ENCODE measurements at regions not wholly inside any gene's neighbourhood (a gene's known extent, or its start where the extent isn't known, plus 50 kb on each side); places are given as distances from the start of the nearest gene placed in this dataset.
"Not testable (repeated sequence)": the region's sequence is repeated elsewhere in the genome, so short reads cannot be mapped to it uniquely, and the experiment has no call there.

DNA sequence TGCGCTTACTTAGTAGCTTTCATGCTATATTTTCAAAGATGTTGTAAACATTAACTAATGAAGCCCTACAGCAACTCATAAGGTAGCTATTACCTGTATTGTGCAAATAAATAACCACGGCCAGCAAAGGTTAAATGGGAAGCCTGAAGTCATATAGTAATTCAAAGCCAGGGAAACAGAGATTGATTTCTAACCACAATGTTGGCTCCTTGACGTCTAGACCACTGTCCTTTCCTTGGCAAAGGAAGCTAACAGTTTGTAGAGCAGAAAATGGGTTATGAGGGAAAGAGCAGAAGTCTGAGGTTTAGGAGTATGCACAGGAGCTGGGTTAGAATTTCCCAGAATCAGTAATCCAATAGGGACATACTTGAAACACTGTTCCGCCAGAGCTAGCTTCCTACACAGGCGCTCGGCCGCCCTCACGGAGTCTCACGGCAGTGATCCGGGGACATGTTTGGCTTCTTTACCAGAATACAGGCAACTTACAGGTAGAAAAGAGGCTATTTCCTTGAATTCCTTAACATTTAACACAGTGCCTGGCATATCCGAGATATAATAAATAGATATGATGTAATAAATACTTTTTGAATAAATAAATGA is 298.8 kb upstream of the LYPLAL1 start:
- no peak for DNase-seq (ENCODE audit: low read depth)

DNA sequence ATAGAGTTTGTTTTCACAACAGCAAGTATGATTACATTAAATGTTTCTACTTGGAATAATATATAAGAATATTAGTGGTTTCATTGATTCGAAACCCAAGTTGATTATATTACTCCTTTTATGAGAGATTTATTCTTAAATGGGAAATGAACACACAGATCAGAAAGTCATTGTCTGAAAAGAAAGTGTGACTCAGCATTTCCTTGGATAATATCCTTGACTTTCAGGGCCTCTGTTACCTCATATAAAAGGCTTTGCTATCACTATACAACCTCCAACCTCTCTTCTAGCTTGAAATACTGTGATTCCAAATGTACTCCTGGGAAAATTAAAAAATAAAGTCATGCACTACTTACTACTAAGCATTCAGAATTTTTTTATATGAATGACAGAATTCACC is 295.3 kb upstream of the LYPLAL1 start:
- DNase-seq (ENCODE audit: low read depth) = peak; percentile 36

DNA sequence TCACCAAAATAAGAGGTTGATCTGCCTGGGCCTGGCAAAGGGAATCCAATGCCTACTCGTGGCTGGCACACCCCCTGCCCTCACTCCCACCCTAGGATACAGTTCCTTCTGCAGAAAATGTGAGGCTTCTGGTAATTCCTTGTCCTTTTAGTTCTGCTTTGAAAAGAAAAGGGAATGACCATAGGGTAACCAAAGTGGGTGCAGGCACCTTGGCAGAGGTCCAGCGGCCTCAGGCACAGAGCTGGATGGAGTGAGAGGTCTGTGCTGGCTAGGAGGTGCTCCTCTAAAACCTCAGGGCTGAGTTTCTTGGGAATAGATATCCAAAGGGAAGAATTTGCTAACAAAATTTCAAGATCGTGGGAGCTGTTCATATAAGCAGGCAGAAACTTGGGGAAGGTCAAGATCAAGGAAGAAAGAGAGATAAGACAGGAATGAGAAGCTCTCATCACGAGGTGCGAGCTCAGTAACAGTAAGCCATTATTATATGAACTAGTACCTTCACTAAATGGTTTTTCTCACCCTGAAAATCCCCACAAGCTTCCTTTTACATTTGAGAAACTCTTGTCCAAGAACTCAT is 293.1 kb upstream of the LYPLAL1 start:
- DNase-seq (ENCODE audit: low read depth) = no peak

DNA sequence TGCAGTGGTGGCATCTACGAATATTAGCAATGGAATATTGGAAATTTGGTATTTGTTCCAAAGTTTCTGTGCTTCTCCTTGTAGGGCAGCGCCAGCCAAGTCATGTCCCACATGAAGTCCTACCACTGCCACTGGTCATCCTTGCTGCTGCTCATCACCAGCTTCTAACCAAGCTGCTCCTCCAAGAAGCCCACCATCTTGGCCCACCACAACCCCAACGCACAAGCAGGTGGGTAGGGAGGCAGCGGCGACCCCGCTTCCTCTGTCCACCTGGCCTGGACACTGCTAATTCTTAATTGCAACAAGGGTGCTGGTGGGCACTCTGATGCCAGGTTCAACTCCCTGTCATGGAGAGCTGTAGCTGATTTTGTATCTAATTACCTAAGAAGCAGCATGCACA is 291.2 kb upstream of the LYPLAL1 start:
- no peak for DNase-seq (ENCODE audit: low read depth)

DNA sequence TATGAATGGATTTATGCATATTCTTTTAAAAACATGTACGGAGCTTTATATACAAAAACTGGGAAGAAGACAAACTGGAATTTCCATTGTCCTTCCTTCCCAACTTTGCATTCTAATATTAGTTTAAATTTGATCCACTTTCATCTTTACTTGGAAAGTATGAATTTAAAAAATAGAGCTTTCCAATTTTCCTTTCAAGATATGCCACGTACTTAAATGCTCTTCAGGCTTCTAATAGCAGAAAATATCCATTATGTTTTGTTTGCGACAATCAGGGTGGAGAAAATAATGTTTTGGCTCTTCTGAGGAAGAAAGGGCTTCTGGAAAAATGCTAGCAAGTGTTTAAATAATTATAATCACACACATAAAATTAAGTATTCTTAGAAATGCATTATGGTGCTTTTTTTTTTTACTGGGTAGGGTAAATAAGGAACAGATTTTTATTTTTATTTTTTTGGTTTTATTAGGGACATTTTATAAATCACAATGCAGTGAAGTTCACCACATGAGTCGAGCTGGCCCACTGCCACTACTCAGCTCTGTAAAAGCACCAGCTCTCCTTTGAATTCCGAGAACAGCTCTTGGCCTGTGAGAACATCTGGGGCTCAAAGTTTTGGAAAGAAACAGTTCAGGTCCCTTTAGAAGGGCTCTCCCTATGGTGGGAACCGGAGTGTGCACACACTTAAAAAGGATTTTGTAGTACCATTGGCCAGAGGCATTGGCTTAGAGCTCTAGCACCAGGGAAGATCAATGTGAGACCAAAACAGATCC is 287.4 kb upstream of the LYPLAL1 start:
- peak; percentile 46 for DNase-seq (ENCODE audit: low read depth)

DNA sequence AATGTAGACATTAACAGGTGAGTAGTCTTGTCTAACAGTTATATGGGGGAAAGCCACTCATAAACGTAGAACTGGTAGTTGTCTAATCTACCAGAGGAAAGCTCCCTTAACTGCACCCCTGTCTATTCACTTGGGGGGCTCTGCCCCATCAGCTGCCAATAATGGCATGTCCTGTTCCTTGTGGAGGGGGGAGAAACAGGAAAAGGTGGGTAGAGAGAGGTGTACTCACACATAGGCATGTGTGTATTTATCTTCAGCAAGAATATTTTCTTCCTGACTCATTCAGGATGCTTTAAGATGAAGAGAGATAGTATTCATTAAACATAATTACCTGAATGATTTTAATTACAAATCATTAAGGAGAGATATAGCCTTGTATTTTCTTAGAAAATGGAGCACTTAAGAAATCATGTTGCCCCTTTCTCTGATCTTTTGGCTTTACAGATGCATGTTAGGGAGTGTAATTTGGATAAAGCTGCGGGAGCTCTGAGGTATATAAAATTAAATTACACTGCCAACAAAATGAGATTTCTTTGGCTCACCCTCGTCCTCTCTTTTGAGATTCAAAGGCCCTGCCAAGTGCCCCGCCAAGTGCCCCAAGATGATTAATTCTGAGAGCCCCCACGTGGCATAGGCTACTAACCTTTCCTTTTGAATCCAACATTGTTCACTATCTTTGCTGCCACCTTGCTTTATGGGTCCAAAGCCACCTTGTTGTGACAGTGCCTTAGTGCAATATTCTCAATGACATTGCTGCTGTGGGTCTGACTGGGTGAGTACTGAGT is 286.3 kb upstream of the LYPLAL1 start:
- DNase-seq (ENCODE audit: low read depth) = no peak

DNA sequence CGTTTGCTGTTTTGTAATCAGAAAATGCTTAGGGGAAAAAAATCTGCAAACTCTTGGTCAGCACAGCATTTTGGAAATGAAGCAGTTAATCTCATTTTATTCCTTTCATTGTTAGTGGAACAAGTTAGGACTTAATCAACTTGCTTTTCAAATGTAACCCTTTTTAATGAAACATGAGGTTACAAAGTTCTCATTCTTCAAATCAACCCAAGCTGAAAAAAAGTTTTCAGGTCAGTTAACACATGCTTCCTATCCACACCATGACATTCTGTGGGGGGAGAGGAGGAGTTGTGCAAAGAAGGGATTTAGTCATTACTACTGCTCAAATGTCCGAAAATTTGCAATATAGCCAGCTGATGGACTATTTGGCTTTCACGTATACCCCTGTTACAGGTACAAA is 283.2 kb upstream of the LYPLAL1 start:
- DNase-seq (ENCODE audit: low read depth) = no peak

DNA sequence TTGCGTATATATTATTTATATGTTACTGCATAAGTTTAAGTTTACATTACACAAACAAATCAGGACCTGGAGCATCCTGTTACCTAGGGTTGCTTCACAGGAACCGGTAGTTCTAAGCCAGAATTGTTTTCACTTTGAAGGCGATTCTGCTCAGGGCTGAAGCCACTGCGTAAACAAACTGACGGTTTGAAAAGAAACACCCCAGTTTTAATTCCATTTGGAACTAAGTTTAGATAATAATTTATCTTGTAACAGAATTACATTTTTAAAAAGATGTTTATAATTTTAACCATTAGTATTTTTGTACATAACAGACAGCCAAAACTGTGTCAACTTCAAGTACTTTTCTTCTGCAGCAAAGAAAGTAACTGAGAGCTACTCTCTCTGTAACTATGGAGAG is 282.1 kb upstream of the LYPLAL1 start:
- DNase-seq (ENCODE audit: low read depth) = no peak

DNA sequence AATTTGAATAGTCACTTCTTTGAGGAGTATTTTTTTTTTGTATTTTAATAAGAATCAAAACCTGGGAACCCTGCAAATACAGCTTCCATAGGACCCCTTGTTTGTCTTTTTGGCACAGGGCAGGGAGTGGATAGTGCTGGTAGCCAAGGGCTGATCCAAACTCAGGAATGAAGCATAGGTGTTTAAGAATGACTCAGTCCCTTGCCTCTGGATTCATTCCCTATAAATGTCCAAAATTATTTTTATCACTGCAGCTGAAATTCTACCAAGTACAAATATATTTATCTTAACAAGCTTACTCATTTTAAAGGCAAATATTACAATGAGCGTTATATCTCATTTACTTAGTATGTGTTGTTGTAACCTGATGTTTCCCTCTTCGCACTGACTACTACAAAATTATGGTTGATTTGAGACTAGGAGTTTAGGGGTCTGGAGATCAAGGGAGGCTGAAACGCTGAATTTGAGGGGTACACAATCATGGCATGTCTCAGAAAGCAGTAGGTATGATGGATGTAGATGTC is 278.6 kb upstream of the LYPLAL1 start:
- peak; percentile 7 for DNase-seq (ENCODE audit: low read depth)

DNA sequence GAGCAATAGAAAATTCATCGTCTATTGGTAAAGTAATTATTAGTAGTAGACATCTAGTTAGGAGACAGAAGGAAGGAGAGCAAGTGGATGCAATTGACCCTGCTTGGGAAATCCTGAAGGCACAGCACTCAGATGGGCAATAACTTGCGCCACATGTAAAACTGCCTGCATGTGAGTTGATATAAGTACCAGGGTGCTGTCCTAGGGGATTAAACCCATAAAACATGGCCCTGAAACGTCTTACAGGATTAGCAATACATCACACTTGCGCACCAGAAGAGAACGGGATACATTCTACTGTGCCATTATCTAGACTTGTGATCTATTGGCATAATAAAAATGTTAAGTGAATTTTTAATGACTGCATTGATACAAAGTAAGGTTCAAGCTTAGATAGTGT is 277.5 kb upstream of the LYPLAL1 start:
- DNase-seq (ENCODE audit: low read depth) = no peak

DNA sequence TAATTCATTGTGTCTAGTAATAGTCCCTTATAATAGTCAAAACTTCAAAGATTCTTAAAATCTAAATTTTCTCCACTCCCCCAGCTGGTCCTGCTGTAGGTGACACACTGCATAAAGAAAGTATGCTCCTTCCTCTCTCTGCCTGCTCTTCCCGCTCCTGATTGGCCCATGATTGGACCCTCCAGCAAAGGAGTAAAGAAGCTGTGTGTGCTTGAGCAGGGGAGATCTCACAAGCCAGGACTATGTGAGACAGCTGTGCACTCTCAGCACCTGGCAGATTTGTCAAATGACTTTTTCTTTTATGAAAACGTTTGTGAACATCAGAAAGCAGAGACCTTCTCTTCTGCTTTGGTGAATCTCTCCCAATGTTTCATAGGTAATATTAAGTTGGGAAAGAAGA is 274.8 kb upstream of the LYPLAL1 start:
- no peak for DNase-seq (ENCODE audit: low read depth)

DNA sequence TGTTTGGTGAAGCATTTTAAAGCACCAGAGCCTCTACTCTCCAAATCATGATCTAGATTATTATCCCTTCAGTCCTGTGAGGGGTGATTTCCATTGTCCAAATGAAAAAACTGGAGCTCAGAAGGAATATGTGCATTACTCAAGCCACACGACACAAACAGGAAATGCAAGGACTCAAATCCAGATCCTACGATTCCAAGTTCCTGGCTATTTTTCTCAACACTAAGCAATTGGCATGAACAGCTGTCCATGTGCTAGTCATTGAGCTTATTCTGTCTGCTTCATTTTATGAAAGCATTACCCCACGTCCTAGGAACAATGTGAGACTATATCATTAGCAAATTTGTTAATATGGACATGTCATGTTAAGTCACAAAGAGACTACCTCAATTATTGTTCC is 273.1 kb upstream of the LYPLAL1 start:
- DNase-seq (ENCODE audit: low read depth) = peak; percentile 4

DNA sequence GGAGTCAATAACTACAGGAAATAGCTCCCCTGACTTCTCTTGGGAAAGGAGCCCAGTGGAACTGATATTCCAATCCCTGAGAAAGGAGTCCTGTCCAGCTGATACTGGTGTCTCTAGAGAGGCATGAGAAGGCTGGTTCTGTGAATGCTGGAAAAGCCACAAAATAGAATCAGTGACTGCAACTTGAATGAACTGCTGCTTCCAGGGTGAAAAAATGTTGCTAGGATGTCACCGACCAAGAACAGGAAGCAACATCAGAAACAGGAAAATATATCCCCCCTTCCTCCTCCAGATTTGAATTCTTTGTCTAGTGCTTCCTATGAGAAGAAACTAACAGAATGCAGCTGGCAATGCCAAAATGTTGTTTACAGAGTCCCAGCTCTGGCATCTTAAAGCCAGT is 269.3 kb upstream of the LYPLAL1 start:
- DNase-seq (ENCODE audit: low read depth) = no peak

DNA sequence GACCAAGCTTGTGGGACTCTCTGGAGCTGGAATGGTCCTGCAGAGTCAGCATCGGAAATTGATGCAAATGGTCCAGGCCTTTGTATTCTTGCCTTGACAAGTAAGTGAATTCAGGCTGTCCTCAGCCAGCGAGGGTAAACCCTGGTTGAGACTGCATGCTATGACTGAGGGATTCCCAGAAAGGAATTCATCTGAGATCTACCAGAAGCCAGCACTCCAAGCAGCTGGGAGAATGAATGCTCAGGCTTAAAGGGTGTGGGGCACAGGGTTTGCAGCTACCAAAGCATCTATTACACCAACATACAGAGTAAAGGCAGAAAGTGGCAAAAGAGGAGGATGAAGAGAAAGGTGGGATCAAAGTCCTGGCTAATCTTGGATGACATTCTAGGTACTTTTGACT is 257.0 kb upstream of the LYPLAL1 start:
- DNase-seq (ENCODE audit: low read depth) = no peak

DNA sequence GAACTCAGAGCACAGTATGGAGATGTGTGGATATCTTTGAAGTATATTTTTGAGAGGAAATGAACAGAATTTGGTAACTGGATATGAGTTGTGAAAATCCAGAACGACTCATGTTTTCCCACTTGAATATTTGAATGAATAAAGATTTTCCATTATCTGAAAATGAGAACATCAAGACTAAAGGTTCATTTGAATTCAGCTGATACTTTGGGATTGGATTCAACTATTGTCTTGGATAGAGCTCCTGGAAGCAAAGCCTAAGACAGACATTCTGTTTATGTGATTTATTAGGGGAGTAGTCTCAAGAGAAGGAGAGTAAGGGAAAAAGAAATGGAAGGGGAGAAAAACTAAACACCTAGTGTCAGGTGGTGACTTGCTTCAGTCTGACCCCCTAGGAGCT is 256.0 kb upstream of the LYPLAL1 start:
- no peak for DNase-seq (ENCODE audit: low read depth)

DNA sequence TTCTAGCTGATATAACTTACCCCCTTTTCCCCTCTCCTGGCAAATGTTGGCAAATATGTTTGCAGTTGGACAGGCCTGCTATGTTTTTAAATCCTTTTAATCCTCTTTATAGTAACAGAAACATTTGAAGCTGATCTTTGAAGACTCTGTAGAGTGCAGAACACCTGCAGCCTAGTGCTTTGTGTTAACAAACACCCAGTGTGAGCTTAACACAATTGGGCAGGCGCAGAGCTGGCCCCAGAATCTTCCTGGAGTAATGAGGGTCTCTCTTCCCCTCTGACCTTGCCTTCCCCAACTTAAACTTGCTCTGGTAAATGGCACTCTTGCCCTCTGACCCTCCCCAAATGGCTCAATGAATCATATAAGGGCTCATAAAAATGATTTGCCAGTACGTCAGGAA is 247.9 kb upstream of the LYPLAL1 start:
- DNase-seq (ENCODE audit: low read depth) = no peak

DNA sequence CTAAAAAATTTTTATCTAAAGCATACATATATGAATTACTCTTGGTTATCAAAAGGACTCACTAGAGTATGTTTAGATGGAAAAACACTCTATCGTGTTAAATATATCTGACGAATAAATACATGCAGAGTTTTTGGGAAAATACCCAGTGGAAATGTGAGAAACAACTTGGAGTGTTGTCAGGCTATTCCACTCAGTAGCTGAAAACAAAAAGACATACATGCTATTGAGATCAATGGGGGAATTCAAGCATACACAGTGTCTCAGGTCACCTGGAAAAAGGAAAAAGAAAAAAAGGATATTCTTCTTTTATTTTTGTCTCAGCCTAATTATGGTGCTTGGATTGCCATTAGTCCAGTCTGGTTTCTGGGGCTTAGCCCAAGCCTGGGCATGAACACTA is 247.0 kb upstream of the LYPLAL1 start:
- DNase-seq (ENCODE audit: low read depth) = no peak

DNA sequence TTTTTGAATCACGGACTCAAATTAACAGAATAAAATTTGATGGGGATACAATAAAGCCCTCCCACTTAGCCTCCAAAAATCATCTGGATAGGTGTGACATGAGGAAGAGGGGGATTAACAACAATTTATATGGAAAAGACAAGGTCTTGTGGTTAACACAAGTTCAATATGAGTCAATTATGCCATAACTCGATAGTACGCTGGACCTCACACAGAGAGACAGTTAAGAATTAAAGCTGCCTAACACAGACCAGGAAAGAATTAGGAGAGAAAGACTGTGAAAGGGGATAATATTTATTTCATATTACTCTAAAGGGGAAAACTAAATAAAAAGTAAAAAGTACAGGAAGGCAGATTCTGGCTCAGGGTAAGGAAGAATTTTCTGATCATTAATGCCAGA is 243.7 kb upstream of the LYPLAL1 start:
- no peak for DNase-seq (ENCODE audit: low read depth)

DNA sequence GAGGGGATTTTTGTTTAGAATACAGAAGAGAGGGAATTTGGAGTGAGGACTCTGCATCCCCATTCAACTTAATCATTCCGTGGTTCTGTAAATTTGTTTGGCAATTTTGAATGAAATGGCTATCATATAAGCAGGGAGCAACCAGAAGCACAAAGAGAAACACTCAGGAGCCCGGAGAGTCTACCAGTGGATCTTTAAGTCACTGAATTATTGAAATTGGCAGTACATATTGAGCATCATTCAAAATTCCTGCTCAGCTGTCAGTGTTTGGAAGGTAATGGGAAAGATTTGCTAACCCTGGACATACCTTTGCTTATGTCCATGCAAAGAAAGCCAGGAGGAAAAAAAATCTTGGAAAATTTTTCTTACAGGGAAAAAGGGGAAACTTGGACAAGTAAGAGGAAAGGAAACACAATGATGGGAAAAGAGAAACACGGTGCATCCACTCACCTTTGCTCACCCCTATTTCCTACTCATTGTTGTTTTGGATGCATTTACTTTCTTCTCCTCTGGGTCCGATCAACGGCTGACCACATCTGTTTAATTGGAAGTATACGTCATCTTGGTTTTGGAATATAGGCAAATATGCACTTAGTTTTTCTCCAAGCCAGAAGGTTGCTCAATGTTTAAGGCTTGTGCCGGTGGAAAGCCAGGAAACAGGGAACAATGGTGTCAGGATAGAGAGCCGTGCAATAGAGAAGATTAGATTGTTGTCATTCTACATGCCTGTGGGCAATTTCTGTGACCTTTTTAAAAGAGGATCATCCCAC is 243.0 kb upstream of the LYPLAL1 start:
- DNase-seq (ENCODE audit: low read depth) = peak; percentile 89

DNA sequence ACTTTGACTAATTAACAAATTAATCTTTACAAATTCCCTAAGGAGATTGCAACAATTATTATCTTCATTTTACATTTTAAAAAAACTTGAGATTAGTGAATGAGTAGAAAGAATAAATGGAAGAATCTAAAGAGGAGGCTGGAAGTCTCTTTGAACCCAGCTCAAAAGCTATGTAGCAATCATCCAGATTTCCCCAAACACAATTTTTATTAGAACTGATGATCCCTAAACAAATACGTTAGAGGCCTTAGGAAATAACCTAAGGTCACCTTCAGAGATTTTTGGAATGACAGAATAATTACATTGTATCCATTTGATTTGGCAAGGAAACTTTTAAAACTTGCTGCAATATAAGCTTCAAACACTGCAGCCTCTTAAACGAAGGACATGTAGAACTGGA is 242.4 kb upstream of the LYPLAL1 start:
- peak; percentile 32 for DNase-seq (ENCODE audit: low read depth)

DNA sequence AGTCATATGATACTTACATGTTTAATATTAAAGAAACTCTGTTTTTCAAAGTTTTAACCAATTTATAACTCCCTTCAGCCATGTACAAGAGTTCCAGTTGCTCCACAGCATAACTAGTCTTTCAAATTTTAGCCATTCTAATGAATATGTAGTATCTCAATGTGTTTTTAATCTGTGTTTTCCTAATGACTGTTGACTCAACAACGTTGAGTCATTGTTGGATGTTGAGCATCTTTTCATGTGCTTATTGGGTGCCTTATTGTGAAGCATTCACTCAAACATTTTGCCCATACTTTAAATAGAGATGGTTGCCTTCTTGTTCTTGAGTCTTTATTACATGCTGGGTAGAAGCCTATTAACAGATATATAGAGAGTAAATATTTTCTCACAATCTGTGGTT is 240.2 kb upstream of the LYPLAL1 start:
- peak; percentile 49 for DNase-seq (ENCODE audit: low read depth)

DNA sequence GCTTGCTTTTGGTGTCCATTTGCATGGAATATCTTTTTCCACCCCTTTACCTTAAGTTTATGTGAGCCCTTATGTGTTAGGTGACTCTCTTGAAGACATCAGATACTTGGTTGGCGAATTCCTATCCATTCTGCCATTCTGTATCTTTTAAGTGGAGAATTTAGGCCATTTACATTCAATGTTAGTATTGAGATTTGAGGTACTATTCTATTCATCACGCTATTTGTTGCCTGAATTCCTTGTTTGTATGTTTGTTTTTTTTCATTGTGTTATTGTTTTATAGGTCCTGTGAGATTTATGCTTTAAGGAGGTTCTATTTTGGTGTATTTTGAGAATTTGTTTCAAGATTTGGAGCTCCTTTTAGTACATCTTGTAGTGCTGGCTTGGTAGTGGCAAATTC is 238.3 kb upstream of the LYPLAL1 start:
- not testable (repeated sequence) for DNase-seq (ENCODE audit: low read depth)

All from EH (cell line).